ENCODE measurements at regions not wholly inside any gene's neighbourhood (a gene's known extent, or its start where the extent isn't known, plus 50 kb on each side); places are given as distances from the start of the nearest gene placed in this dataset.

DNA sequence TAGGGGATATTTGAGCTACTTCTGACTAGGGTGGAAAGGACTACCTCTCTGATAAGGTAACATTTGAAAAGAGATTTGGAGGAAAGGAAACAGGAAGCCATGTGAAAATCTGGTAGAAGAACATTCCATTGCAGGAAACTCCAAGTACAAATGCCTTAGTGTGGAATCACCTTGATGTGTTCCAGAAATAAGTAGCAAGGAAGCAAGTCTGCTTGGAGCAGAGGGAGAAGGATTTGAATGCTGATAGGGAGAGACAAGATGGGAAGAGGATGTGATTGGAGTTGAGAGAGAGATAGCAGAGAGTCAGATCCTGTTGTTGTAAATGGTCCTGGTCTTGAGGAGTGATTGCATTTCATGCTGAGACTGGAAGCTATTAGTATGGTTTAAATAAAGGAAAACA, 335.1 kb upstream of the DCBLD2 start:
- TF ChIP-seq, protein P1, sequence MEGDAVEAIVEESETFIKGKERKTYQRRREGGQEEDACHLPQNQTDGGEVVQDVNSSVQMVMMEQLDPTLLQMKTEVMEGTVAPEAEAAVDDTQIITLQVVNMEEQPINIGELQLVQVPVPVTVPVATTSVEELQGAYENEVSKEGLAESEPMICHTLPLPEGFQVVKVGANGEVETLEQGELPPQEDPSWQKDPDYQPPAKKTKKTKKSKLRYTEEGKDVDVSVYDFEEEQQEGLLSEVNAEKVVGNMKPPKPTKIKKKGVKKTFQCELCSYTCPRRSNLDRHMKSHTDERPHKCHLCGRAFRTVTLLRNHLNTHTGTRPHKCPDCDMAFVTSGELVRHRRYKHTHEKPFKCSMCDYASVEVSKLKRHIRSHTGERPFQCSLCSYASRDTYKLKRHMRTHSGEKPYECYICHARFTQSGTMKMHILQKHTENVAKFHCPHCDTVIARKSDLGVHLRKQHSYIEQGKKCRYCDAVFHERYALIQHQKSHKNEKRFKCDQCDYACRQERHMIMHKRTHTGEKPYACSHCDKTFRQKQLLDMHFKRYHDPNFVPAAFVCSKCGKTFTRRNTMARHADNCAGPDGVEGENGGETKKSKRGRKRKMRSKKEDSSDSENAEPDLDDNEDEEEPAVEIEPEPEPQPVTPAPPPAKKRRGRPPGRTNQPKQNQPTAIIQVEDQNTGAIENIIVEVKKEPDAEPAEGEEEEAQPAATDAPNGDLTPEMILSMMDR (conservative IDR thresholded peaks at IDR 0.05; ENCODE audit: low read depth, low read length), result no peak
- DNase-seq (ENCODE audit: low read depth), result no peak
- H3K4me3 ChIP-seq (ENCODE audit: low read depth, low read length), result no peak overlapping the region

DNA sequence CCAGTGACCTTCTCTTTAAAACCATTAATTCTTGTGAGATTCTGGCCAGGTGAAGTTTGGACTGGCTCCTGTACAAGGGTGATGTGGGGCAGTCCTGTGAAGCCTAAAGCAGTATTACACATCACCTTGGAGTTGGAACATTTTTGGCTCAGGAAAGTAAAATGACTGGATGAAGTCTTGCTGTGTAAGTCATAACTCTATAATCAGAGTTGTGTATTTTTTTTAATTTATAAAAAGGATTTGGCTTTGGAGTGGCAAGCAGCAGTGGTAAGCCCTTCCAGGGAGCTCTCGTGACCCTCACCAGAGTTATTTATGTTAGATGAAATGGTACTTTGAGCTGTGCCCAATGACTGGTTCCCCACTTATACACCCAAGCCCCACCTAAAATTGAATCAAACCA, 331.2 kb upstream of the DCBLD2 start:
- DNase-seq (ENCODE audit: low read depth), result no peak
- TF ChIP-seq, protein P1 (conservative IDR thresholded peaks at IDR 0.05; ENCODE audit: low read depth, low read length), result no peak
- H3K4me3 ChIP-seq (ENCODE audit: low read depth, low read length), result no peak overlapping the region

DNA sequence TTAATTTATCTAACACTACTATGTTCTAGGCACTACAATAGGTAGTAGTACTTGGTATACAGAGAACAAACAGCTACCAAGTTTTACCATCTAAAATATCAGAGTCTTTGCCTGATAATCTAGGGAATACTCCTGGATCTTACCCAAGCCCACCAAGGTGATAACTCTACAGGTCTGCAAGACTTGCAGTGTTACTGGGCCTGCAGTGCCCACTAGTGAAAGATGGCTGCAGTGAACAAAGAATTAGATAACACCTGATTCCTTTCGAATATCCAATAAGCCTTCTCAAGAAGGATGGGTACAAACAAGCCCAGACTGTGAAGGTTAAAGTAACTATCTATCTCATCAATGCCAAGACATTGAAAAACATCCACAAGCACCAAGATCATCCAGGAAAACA, 317.0 kb upstream of the DCBLD2 start:
- TF ChIP-seq, protein P1 (conservative IDR thresholded peaks at IDR 0.05; ENCODE audit: low read depth, low read length), result no peak
- no peak overlapping the region for H3K4me3 ChIP-seq (ENCODE audit: low read depth, low read length)
- DNase-seq (ENCODE audit: low read depth), result no peak

DNA sequence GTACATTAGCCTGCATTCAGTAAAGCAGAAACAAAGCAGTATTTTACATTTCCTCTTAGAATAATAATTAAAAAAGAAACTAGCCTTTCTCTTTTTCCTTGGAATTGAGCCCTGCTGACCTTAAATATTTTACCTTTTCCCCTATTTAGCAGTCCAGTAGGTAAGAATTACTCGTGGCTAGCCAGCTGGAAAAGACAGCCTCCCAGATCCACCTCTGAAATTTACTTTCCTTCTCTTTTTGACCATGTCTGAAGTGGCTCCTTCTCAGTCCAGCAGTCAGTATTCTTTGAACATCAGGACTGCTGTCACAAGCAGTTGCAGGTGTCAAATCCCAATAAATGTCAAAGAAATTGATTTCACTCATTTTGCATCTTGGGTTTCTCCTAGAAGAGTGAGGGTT, 311.5 kb upstream of the DCBLD2 start:
- DNase-seq (ENCODE audit: low read depth), result no peak
- TF ChIP-seq, protein P1 (conservative IDR thresholded peaks at IDR 0.05; ENCODE audit: low read depth, low read length), result no peak
- H3K4me3 ChIP-seq (ENCODE audit: low read depth, low read length), result no peak overlapping the region

DNA sequence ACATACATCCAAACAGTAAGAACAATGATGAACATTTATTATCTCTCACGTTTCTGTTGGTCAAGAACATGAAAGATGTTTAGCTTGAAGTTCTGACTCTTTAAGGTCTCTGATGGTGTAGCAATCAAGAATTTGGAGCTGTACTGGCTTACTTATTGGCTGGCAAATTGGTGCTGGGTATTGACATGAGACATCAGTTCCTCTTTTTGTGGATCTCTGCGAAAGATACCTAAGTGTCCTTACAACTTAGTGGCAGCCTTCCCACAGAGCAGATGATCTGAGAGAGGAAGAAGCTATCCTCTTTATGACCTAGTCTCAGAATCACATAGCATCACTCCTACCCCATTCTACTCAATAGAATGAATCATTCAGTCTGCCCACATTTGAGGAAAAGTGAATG, 309.8 kb upstream of the DCBLD2 start:
- TF ChIP-seq, protein P1 (conservative IDR thresholded peaks at IDR 0.05; ENCODE audit: low read depth, low read length), result no peak
- DNase-seq (ENCODE audit: low read depth), result no peak
- no peak overlapping the region for H3K4me3 ChIP-seq (ENCODE audit: low read depth, low read length)

DNA sequence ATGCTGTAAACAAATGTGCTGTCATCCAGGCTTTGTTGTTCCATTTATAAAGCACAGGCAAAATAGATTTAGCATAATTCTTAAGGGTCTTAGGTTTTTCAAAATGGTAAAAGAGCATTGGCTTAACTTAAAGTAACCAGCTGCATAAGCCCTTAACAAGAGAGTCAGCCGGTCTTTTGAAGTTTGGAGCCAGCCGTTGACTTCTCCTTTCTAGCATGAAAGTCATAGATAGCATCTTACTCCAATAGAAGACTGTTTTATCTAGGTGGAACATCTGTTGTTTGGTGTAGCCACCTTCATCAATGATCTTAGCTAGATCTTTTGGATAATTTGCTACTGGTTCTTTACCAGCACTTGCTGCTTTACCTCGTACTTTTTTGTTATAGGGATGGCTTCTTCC, 297.5 kb upstream of the DCBLD2 start:
- TF ChIP-seq, protein P1 (conservative IDR thresholded peaks at IDR 0.05; ENCODE audit: low read depth, low read length), result no peak
- H3K4me3 ChIP-seq (ENCODE audit: low read depth, low read length), result no peak overlapping the region
- no peak for DNase-seq (ENCODE audit: low read depth)

DNA sequence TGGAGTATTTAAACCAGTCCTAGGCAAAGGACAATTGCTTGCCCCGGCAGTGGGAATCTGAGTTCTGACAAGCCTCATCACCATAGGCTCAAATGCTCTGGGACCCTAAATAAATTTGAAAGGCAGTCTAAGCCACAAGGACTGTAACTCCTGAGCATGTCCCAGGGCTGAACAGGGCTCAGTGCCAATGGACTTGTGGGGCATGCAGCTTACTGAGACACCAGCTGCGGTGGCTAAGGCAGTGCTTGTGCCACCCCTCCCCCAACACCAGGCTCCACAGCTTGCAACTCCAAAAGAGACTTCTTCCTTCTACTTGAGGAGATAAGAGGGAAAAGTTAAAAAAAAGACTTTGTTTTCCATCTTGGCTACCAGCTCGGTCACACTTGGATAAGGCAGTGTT, 289.7 kb upstream of the DCBLD2 start:
- DNase-seq (ENCODE audit: low read depth), result no peak
- TF ChIP-seq, protein P1 (conservative IDR thresholded peaks at IDR 0.05; ENCODE audit: low read depth, low read length), result no peak
- H3K4me3 ChIP-seq (ENCODE audit: low read depth, low read length), result no peak overlapping the region

Measured in choroid plexus epithelial cell (primary cell).